Activated CD4-positive, alpha-beta T cell treated with anti-CD3 and anti-CD28 coated beads, Interleukin-2, amount 50 U/mL, for 1 hour (primary cell): ENCODE measurements at regions not wholly inside any gene's neighbourhood (a gene's known extent, or its start where the extent isn't known, plus 50 kb on each side); places are given as distances from the start of the nearest gene placed in this dataset.

Source experiments
- DNase-seq: peaks from one replicate; pipeline ENCODE4 v3.0.0-alpha.2; 2020

DNA sequence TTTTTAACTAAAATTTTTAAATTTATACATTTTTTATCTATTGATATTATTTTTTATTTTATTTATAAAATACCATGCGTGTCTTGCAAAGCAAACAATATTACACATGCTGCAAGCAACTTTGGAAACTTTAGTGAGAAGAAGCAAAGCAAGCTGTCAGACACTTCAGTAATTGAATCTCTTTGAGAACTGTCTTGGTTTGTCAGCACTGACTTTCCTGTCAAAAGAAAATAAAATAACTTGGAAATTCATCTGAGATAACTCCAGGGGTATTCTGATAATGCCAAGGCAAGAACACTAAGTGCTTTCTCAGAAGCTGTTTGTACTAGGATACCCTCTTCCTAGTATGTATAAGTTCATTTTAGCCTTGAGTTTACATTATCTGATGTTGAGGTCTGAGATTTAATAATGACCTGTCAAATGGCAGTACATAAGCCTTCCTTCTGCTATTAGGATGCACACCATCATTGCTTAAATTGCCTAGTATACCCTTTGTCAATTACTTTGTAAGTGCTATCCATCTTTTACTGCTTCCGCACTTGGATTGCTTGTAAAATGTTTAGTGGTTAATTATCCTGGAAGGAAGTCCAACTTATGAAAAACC is 624.2 kb upstream of the AGA start:
- no peak for DNase-seq

GRCh38 chr4:178068136-178068535 is 625.9 kb upstream of the AGA start:
- no peak for DNase-seq

DNA sequence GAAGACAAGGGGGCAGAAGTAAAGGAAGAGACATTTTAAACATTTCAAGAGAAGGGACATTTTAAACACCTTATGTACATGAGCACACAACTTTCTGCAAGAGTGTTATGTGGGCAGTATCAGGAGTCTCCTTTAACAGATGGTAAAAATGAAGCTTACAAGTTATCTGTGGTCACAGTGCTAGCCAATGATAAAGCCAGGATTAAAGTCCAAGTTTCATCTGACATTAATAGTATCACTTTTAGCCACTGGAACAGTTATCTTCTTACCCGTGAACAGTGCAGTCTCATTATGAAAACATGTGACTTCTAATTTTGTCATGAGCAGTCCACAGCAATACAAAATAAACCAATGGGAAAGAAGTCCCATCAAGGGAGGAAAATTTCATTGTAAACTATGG is 627.9 kb upstream of the AGA start:
- no peak for DNase-seq

DNA sequence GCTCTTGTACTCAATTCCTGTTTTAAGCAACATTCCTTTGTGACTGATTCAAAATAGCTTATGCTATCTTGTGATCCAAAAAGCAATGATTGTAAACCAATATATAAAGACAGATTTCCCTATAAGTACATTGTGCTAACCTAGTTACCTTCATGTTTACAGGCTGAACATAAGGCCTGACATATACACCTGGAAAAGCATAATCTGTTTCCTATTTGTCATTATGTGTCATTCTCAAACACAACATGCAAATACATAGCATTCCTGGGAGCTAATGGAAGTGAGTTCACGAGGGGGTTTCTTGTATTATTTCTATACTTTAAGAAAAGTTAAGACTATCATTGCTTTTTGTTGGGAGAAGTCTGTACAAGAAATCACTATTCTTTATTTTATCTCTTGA is 638.1 kb upstream of the AGA start:
- DNase-seq = no peak

DNA sequence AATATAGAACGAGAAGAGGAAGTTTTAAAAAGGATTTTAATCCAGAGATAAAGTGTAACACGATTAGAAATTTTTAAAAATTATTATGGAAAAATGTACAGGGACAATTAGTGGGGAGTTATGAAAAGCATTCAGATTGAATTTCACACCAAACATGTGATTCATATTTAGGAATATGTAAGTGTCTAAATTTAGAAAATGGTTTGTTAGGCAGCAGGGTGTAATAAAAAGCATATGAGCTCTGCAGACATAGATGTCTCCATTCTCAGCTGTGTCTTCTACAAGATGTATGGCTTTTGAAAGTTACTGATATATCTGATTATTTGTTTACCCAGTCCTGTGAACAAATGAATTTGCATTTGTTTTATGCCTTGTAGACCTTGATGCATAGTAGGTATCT is 638.9 kb upstream of the AGA start:
- DNase-seq = no peak

DNA sequence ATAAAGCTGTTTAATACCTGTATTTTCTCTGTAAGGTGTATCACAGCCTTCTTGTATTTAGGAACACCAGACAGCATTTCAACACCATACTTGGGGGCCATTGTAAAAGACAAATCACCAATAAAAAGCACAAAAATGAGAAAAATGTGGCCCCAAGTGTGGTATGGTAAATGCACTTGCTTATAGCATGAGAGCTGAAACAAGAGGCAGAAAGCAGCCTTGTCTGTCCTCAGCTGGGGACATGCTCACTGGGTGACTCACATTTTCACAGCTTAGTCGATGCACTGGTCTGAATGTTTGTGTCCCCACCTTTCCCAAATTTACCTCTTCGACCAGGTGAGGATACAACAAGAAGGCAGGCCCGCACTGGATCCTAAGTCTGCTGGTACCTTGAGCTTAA is 639.7 kb upstream of the AGA start:
- no peak for DNase-seq

DNA sequence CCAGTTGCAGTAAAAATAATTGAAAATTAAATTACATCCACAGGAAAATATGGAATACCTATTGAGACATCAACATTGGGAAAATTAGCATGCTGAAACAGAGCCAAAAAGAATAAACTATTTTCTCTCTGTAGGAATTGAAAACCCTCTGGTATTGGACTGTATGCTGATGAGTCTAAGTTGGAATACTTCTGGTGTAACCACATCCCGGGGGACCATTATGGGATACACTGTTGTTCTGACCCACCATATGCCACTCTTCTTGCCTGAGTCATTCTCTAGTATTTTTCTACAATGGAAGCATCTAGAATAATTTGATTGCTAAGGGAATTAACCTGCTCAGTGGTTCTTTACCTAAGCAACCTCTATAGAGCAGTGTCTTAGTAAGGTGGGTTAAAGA is 640.7 kb upstream of the AGA start:
- DNase-seq = no peak

- no peak for DNase-seq
Measured at GRCh38 chr4:178083968-178084367, 641.7 kb upstream of the AGA start.

DNA sequence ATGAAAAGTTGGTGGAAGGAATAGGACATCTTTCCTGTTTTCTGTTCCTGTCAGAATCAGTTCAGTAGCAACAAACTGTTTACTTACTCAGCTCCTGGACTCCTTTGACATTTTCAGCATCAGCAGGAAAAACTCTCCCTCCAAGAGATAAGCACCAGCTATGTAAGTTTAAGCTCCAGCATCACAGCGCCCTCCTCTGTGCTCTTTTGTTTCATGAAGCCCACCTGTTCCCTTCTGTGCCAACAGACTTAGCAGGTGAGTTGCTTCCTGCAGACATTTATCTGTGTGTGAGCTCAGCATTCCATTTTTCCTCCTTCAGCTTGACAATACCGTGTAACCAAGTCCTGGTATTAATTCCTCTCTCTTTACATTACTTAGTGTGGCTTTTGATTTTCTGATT is 644.1 kb upstream of the AGA start:
- DNase-seq = no peak

DNA sequence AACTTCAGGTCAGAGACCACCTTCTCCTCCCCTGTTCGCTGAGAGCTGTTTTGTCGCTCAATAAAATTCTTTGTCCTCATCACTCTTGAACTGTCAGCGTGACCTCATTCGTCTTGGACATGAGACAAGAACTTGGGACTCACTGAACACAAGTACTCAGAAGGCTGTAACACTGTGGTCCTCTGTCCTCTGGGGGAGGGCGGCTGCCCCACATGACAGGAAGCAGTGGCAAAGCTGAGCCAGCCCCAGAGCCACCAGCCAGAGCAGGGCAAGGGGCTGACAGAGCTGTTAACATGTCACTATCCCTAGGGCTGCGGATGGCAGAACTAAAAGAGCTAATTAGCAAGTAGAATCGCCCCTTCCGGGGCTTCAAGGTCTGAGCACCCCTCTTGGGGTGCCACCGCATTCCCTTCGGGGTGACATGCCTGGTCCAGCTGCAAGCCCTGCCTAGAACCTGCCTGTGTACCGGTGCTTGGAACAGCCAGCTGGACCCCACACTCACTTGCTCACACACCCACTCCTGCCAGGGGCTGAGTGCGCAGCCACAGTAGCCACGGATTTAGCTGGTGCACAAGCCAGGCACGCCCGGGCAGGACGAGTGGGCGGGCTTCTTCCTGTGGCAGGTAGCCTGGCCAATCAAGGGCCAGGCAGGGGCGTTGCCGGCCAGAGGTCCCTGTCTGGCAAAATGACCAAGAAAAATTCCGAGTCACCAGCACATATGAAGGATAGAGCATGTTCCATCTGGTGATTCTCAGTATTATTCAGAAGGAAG is 648.6 kb upstream of the AGA start:
- DNase-seq = no peak

DNA sequence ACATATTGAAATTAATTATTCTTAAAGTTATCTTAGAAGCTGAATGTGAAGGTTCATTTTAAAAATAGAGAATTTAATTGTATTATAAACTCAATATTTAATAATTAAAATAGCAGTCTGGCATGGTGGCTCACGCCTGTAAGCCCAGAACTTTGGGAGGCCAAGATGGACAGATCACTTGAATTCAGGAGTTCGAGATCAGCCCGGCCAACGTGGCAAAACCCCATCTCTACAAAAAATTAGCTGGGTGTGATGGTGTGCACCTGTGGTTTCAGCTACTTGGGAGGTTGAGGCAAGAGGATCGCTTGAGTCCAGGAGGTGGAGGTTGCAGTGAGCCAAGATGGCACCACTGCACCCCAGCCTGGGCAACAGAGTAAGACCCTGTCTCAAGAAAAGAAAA is 659.9 kb upstream of the AGA start:
- no peak for DNase-seq

DNA sequence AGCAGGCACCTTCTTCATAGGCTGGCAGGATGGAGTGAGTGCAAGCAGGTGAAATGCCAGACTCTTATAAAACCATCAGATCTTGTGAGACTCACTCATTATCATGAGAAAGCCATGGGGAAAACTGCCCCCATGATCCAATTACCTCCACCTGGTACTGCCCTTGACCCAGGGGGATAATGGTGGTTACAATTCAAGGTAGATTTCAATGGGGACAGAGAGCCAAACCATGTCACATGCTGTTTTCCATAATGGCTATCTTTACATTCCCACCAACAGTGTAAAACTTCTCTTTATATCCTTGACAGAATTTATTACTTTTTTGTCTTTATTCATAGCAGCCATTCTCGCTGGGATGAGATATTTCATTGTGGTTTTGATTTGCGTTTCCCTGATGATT is 663.0 kb upstream of the AGA start:
- no peak for DNase-seq

DNA sequence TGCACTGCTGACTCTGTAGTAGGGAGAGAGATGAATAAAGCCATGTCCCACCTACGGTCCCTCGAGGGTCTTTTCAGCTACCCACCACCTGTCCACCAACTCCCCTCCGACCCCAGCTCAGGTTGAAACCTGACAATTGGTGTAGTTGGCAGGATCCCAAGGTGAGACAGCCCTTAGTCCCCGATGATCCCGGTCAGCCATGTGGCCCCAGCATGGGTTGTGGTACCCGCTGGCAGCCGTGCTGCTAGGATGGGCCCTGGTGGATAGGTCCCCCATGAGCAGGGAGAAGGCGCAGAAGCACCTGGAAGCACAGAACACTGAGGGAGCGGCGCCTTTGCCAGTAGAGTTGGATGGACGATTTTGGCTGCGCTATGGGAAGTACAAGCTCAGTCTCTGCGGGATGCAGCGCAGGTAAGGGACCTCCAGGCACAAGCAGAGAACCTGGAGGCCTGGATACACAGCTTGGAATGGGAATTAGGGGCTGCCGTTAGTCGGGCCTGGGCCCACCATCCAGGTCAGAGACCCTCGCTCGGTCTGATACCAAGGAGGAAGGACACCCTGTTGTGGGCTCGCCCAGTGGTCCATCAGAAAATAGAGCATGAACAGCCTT is 694.6 kb upstream of the AGA start:
- DNase-seq = no peak

- DNase-seq = no peak
Measured at GRCh38 chr4:178137732-178138471, 695.7 kb upstream of the AGA start.

GRCh38 chr4:178138491-178138890 is 696.3 kb upstream of the AGA start:
- DNase-seq = no peak

GRCh38 chr4:178140326-178140915 is 698.2 kb upstream of the AGA start:
- no peak for DNase-seq

DNA sequence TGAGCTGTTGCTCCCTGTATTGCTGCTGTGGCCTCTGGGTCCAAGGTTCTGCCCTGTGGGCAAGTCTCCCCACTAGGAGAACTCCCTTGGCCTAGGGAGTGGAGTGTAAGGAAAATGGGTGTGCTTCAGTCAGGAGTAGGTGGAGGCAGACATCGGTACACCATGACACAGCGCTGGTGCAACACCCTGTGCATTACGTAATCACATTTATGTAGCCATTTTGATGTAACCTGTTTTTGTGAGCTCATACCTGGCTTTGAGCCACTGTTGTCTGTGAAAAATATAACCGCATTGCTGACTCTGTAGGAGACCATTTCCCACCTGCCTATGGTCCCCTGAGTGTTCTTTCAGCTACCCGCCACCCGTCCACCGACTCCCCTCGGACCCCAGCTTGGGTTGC is 700.5 kb upstream of the AGA start:
- no peak for DNase-seq

GRCh38 chr4:178148106-178148505 is 705.9 kb upstream of the AGA start:
- no peak for DNase-seq

- no peak for DNase-seq
Measured at GRCh38 chr4:178165251-178165950, 723.2 kb upstream of the AGA start.

DNA sequence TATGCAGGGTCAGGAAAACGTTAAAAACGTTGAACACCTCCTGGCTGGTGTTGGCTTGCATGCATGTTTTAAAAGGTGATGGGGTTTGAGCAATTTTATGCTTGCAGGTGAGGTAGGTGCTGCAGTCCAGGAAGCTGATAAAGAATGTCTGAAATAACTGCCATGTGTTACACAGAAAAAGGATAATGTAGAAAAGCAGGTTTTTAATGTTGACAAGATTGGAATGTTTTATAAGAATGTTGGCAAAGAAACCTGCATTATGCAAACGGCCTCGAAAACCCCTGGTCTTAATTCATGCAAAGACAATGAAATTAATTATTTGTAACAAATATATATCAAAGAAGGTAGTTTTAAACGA is 723.7 kb upstream of the AGA start:
- no peak for DNase-seq

DNA sequence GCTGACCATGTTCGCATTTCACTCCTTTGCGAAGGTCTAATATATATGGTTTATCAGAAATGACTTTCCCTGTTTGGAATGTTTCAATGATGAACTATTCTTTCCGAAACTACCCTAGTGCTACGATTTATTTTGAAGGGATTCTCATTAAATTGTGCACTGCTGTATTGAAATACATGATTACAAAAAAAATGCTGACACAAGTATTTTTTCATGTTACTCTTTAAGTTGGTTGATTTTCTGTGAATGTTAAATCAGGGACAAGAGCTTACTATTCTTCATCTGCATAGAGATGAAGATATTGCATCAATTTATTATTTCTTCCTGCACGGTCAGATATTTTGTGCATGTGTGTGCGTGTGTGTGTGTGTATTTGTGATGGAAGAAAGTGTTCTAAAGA is 731.5 kb upstream of the AGA start:
- DNase-seq = no peak

DNA sequence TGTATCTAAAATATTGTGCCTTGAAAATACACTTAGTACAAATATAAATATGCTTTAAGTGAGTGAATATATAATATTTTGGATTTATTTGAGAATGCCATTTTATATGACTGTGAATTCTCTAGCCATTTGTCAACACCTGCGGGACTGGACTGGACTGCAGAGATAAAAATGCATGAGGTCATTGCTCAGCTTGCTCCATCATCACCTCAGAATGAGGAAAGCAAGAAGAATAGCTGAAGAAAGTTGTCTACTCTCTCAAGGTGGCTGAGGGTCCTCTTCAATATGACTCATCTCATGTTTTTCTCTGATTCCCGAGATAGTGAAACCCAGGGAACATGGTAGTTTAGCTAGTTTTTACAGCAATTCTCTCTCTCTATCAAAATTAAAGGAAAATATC is 732.5 kb upstream of the AGA start:
- no peak for DNase-seq

DNA sequence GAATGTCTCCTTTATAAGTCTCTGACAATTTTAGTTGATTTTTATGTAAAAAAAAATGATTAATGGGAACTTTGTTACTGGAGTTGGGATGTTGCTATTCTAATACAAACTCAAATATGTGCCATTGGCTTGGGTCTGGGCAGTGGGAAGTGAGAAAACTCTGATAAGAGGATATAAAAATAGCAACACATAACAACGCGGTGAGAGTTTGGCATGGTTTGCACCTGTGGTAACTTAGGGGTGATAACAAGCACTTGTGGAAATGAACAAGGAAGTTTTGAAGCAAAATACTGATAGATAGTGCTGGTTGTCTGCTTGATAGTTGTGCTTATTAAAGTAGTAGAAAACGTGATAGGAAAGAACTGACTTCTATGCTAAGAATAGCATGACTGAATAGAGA is 743.3 kb upstream of the AGA start:
- no peak for DNase-seq
